Left lung (tissue), 4 donors: ENCODE measurements at regions not wholly inside any gene's neighbourhood (a gene's known extent, or its start where the extent isn't known, plus 50 kb on each side); places are given as distances from the start of the nearest gene placed in this dataset.

ENCODE experiments used
- ATAC-seq: fragments of 200-7000 bp; cut with Tn5 transposase; one replicate; pipeline ENCODE4 v1.9.1; 2020; ENCODE audit warnings: moderate library complexity
- DNase-seq, 4 donors: peaks; one replicate each; pipeline ENCODE4 v3.0.0-alpha.2; 2013 to 2020
- H3K27ac ChIP-seq, 2 donors: fragments of 200-600 bp; sonication (generic) in 1 of 2; one replicate each; pipeline versions ENCODE4 v1.5.0 to v1.8.0; 2020 to 2021
- H3K27me3 ChIP-seq, 2 donors: fragments of 200-600 bp; sonication (generic) in 1 of 2; one replicate each; pipeline versions ENCODE4 v1.5.0 to v1.8.0; 2020 to 2021
- H3K36me3 ChIP-seq, 2 donors: fragments of 200-600 bp; sonication (generic) in 1 of 2; one replicate each; pipeline versions ENCODE4 v1.5.0 to v1.8.0; 2020 to 2021
- H3K4me1 ChIP-seq, 2 donors: fragments of 200-600 bp; one replicate each; pipeline ENCODE4 v1.8.0; 2021
- H3K4me3 ChIP-seq, 2 donors: fragments of 200-600 bp; sonication (generic) in 1 of 2; one replicate each; pipeline versions ENCODE4 v1.5.0 to v1.8.0; 2020 to 2021; ENCODE audit warnings: mild to moderate bottlenecking in 1 of 2
- H3K9me3 ChIP-seq, 2 donors: fragments of 200-600 bp; sonication (generic) in 1 of 2; one replicate each; pipeline versions ENCODE4 v1.5.0 to v1.8.0; 2020 to 2021
- intact Hi-C, 2 donors: fragments of 100-400 bp; cut with DNase I; formaldehyde crosslinking; loops; one replicate each; pipeline versions ENCODE4 v1.11.2 to v1.14.2; 2022
- TF ChIP-seq, protein P1 (sequence below), 2 donors: fragments of 200-600 bp; sonication (generic) in 1 of 2; IDR thresholded peaks; one replicate each; pipeline versions ENCODE4 v1.5.0 to v1.8.0; 2021; ENCODE audit warnings: antibody characterized with exemption in 2 of 2
- donor health status: DM: no; HTN: yes; CAD: no.
- donor health status: DM: no; HTN: no; CAD: no.

DNA sequence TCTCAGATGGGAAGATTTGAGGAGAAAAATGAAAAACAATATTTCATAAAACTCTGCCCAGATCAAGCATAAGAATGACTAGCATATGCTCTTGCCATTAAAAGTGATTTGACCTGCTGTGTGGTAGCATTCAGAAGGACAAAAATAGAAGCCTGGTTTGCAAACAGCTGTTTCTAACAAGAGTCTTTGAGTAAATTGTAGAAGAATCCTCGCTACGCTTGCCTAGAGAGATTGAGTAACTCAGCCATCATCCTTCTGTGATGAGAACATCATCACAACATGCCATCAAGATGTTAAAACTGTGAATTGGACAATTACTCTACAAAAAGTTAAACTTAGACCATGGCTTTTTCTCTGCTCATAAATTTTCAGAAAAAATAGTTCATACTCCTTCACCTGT lies 168.9 kb upstream of the PUDP start:
- intact Hi-C loops = no loop called here
- Histone ChIP-seq H3K4me3 (no peak overlapping the region), H3K9me3 (no peaks in the 10 kb centered on the region), H3K27ac (no peak overlapping the region), H3K27me3 (no peaks in the 10 kb centered on the region), H3K4me1 (no peaks in the 10 kb centered on the region), H3K36me3 (no peaks in the 10 kb centered on the region)
- ATAC-seq (no peak), DNase-seq (no peak)
- TF ChIP-seq, protein P1, sequence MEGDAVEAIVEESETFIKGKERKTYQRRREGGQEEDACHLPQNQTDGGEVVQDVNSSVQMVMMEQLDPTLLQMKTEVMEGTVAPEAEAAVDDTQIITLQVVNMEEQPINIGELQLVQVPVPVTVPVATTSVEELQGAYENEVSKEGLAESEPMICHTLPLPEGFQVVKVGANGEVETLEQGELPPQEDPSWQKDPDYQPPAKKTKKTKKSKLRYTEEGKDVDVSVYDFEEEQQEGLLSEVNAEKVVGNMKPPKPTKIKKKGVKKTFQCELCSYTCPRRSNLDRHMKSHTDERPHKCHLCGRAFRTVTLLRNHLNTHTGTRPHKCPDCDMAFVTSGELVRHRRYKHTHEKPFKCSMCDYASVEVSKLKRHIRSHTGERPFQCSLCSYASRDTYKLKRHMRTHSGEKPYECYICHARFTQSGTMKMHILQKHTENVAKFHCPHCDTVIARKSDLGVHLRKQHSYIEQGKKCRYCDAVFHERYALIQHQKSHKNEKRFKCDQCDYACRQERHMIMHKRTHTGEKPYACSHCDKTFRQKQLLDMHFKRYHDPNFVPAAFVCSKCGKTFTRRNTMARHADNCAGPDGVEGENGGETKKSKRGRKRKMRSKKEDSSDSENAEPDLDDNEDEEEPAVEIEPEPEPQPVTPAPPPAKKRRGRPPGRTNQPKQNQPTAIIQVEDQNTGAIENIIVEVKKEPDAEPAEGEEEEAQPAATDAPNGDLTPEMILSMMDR (IDR thresholded peaks at IDR 0.05) = no peak

DNA sequence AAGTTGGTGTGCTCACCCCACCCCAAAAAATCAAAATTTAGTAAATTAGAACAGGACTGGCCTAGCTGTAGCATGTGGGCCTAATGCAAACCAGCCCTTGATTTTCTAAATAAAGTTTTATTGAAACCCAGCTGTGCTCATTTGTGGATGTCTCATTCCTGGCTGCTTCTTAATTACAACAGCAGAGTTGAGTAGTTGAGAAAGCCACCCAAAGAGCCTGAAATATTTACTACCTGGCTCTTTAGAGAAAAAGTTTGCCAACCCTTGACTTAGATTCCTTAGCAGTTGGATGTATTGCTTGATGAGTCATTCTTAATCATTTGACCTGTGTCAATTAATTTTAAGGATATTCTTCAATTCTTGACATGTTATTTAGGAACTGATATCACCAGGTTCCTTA lies 168.3 kb upstream of the PUDP start:
- H3K9me3 ChIP-seq = no peaks in the 10 kb centered on the region
- DNase-seq = no peak
- no peak for ATAC-seq
- TF ChIP-seq, protein P1 (IDR thresholded peaks at IDR 0.05) = no peak
- no peak overlapping the region for H3K27ac ChIP-seq
- H3K36me3 ChIP-seq = no peaks in the 10 kb centered on the region
- no peak overlapping the region for H3K4me3 ChIP-seq
- H3K4me1 ChIP-seq = no peaks in the 10 kb centered on the region
- intact Hi-C loops = no loop called here
- H3K27me3 ChIP-seq = no peaks in the 10 kb centered on the region

DNA sequence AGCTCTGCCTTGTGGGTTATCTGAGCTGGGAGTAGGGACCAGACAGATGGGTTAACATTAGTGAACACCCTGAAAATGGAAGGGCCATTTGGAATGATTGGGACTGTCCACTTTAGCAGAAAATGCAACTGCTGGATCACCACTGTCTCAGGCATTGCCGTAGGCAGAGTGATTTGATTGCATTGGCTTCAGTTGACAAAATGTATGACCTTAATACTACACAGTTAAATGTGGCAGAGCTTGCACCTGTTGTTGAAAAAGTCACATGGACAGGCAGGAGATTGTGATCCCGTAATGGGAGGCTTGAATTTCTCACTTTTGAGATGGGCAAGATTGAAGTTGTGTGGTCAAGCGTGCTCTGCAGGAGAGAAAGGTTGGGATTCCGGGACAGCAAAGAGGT lies 166.5 kb upstream of the PUDP start:
- Histone ChIP-seq H3K27ac (no peak overlapping the region), H3K4me1 (no peaks in the 10 kb centered on the region), H3K36me3 (no peaks in the 10 kb centered on the region), H3K9me3 (no peaks in the 10 kb centered on the region), H3K4me3 (no peak overlapping the region), H3K27me3 (no peaks in the 10 kb centered on the region)
- ATAC-seq (no peak), DNase-seq (no peak)
- intact Hi-C loops = no loop called here
- TF ChIP-seq, protein P1 (IDR thresholded peaks at IDR 0.05) = no peak

- H3K4me1 ChIP-seq = no peaks in the 10 kb centered on the region
- H3K36me3 ChIP-seq = peaks cover 0 to 6% of the 10 kb centered on the region in 2 donors
- no peaks in the 10 kb centered on the region for H3K9me3 ChIP-seq
- no peak overlapping the region for H3K27ac ChIP-seq
- no peak for DNase-seq
- TF ChIP-seq, protein P1 (IDR thresholded peaks at IDR 0.05) = no peak
- no peak overlapping the region for H3K4me3 ChIP-seq
- H3K27me3 ChIP-seq = no peaks in the 10 kb centered on the region
- intact Hi-C loops = no loop called here
- no peak for ATAC-seq
Observed at GRCh38 chrX:7307720-7308119, 159.8 kb upstream of the PUDP start.

GRCh38 chrX:7294483-7294882 lies 146.5 kb upstream of the PUDP start:
- no peaks in the 10 kb centered on the region for H3K9me3 ChIP-seq
- intact Hi-C loops = no loop called here
- TF ChIP-seq, protein P1 (IDR thresholded peaks at IDR 0.05) = no peak
- no peaks in the 10 kb centered on the region for H3K27me3 ChIP-seq
- no peak overlapping the region for H3K4me3 ChIP-seq
- no peaks in the 10 kb centered on the region for H3K36me3 ChIP-seq
- H3K27ac ChIP-seq = no peak overlapping the region
- H3K4me1 ChIP-seq = no peaks in the 10 kb centered on the region
- ATAC-seq = no peak
- DNase-seq = no peak
